ENCODE measurements at regions not wholly inside any gene's neighbourhood (a gene's known extent, or its start where the extent isn't known, plus 50 kb on each side); places are given as distances from the start of the nearest gene placed in this dataset.

DNA sequence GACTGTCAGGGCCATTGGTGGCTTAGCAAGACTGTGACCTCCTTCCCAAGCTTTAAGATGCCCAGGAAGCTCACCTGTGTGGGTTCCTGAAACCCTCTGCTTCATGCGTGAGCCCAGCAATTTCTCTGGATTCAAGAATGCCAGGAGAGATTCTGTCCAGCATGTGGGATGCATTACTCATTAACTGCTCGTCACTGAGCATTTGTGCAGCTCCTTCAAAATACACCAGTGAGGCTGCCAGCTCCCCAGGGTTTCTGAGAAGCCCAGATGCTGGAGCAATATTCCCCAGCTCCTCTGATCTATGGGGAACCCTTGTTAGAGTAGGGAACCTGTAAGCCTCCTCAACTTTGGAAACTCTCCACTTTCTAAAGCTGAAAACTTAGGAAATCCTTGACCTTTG is 126.5 kb downstream of the CHST1 start:
- no peak for TF ChIP-seq EZH2 (IDR thresholded peaks at IDR 0.05; ENCODE audit: insufficient read depth, low read length)
- TF ChIP-seq, protein P1, sequence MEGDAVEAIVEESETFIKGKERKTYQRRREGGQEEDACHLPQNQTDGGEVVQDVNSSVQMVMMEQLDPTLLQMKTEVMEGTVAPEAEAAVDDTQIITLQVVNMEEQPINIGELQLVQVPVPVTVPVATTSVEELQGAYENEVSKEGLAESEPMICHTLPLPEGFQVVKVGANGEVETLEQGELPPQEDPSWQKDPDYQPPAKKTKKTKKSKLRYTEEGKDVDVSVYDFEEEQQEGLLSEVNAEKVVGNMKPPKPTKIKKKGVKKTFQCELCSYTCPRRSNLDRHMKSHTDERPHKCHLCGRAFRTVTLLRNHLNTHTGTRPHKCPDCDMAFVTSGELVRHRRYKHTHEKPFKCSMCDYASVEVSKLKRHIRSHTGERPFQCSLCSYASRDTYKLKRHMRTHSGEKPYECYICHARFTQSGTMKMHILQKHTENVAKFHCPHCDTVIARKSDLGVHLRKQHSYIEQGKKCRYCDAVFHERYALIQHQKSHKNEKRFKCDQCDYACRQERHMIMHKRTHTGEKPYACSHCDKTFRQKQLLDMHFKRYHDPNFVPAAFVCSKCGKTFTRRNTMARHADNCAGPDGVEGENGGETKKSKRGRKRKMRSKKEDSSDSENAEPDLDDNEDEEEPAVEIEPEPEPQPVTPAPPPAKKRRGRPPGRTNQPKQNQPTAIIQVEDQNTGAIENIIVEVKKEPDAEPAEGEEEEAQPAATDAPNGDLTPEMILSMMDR (IDR thresholded peaks at IDR 0.05; ENCODE audit: insufficient read depth, low read depth, low read length): no peak
